Upper lobe of left lung (tissue), 6 donors: ENCODE measurements at regions not wholly inside any gene's neighbourhood (a gene's known extent, or its start where the extent isn't known, plus 50 kb on each side); places are given as distances from the start of the nearest gene placed in this dataset.

Experiments
- ATAC-seq, 2 donors: fragments of 200-7000 bp; cut with Tn5 transposase; one replicate each; pipeline ENCODE4 v1.9.1; 2022; ENCODE audit warnings: mild to moderate bottlenecking in 2 of 2, moderate library complexity in 2 of 2; ENCODE audit not compliant: low FRiP score in 2 of 2
- DNase-seq, 2 donors: peaks; one replicate each; pipeline ENCODE4 v3.0.0-alpha.2; 2019 to 2020
- H3K27ac ChIP-seq, 4 donors: fragments of 200-600 bp; sonication (generic); one replicate each; pipeline ENCODE4 v1.5.1; 2016 to 2019
- H3K27me3 ChIP-seq, 4 donors: fragments of 200-600 bp; sonication (generic); one replicate each; pipeline ENCODE4 v1.5.1; 2017 to 2019
- H3K36me3 ChIP-seq, 4 donors: fragments of 200-600 bp; sonication (generic); one replicate each; pipeline ENCODE4 v1.5.1; 2016 to 2019
- H3K4me1 ChIP-seq, 4 donors: fragments of 200-600 bp; sonication (generic); one replicate each; pipeline ENCODE4 v1.5.1; 2018 to 2019
- H3K4me3 ChIP-seq, 4 donors: fragments of 200-600 bp; sonication (generic); one replicate each; pipeline ENCODE4 v1.5.1; 2017 to 2019; ENCODE audit warnings: mild to moderate bottlenecking in 2 of 4, moderate library complexity in 1 of 4
- H3K9me3 ChIP-seq, 4 donors: fragments of 200-600 bp; sonication (generic); one replicate each; pipeline ENCODE4 v1.5.1; 2018 to 2019
- CTCF ChIP-seq, 6 experiments: fragments of 450-650 bp in 4 of 6; fragments of 200-600 bp in 2 of 6; sonication (generic) in 2 of 6; IDR thresholded peaks; one replicate each; pipeline ENCODE4 v1.5.1; 2016 to 2019; ENCODE audit warnings: antibody characterized with exemption in 6 of 6
- EP300 ChIP-seq, 4 donors: sonication (generic); formaldehyde crosslinking; IDR thresholded peaks; one replicate each; pipeline ENCODE4 v1.5.1; 2017; ENCODE audit warnings: antibody characterized with exemption in 4 of 4, control low read depth in 2 of 4
- POLR2A ChIP-seq, 4 donors: fragments of 450-650 bp; IDR thresholded peaks; one replicate each; pipeline ENCODE4 v1.5.1; 2016 to 2017; ENCODE audit warnings: antibody characterized with exemption in 4 of 4, mild to moderate bottlenecking in 2 of 4
- POLR2AphosphoS5 ChIP-seq, 2 donors: sonication (generic); formaldehyde crosslinking; IDR thresholded peaks; one replicate each; pipeline ENCODE4 v1.5.1; 2017; ENCODE audit warnings: antibody characterized with exemption in 2 of 2
- WGBS, 2 donors: methylation state at CpG; one replicate each; pipeline ENCODE4 v1.1.5; 2017 to 2018; 5-methylcytosine and 5-hydroxymethylcytosine counted together
- donor health status: DM: no; HTN: no; CAD: no; lungs with moderate emphysema.
- donor health status: DM: no; HTN: yes; CAD: no; lungs with severe emphysema.

- no peak for ATAC-seq
- no peak for DNase-seq
- TF ChIP-seq POLR2AphosphoS5 (IDR thresholded peaks at IDR 0.05) = no peak
- no peak for TF ChIP-seq POLR2A (IDR thresholded peaks at IDR 0.05)
- no peak for TF ChIP-seq CTCF (IDR thresholded peaks at IDR 0.05)
- no peak for TF ChIP-seq EP300 (IDR thresholded peaks at IDR 0.05)
- Histone ChIP-seq H3K4me3 (no peak overlapping the region), H3K27ac (no peak overlapping the region), H3K36me3 (no peaks in the 10 kb centered on the region), H3K4me1 (no peaks in the 10 kb centered on the region), H3K27me3 (no peaks in the 10 kb centered on the region), H3K9me3 (no peaks in the 10 kb centered on the region)
- WGBS, 2 donors = 80 to 88% methylated on average over 10 of the region's 10 CpGs
Measured at GRCh38 chr12:25840678-25841465, 117.6 kb upstream of the RASSF8 start.

DNA sequence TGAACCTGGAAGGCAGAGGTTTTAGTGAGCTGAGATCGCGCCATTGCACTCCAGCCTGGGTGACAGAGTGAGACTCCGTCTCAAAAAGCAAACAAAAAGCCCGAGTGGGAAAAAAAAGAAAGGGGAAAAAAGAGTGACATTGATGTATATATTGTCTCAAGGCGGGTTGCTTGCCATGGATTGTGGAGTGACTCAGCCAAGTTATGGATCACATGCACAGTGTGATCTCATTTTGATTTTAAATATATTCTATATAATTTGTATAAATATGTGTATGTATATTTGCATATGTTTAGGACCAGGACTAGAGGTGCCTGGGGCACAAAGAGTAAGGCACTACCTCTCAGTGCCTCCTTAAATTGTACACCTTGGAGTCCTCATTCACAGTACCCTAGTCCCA lies 116.2 kb upstream of the RASSF8 start:
- Histone ChIP-seq H3K36me3 (no peaks in the 10 kb centered on the region), H3K27me3 (no peaks in the 10 kb centered on the region), H3K27ac (no peak overlapping the region), H3K4me3 (no peak overlapping the region), H3K9me3 (no peaks in the 10 kb centered on the region), H3K4me1 (no peaks in the 10 kb centered on the region)
- TF ChIP-seq POLR2AphosphoS5 (IDR thresholded peaks at IDR 0.05) (no peak), POLR2A (IDR thresholded peaks at IDR 0.05) (no peak), CTCF (IDR thresholded peaks at IDR 0.05) (no peak)
- DNase-seq (no peak), ATAC-seq (no peak)
- 79 to 83% methylated on average over 5 of the region's 5 CpGs for WGBS, 2 donors

DNA sequence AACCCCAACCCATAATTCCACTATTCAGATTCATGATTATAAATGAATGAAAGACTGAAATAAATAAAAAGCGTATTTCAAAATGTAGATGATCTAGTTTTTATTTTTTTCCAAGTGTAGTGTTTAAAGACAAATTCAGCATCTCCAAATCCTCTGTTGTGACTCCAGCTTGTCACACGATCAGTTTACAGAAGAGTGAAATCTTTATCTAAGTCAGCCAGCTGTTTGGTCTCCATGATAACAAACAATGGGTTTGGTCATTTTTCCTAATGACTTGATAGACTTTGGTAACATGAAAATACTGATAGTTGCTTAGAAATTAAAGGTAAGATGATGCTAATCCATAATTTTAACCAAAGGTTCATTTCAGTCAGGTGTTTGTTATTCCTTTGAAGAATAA lies 114.5 kb upstream of the RASSF8 start:
- Histone ChIP-seq H3K4me1 (no peaks in the 10 kb centered on the region), H3K27ac (no peak overlapping the region), H3K9me3 (no peaks in the 10 kb centered on the region), H3K27me3 (no peaks in the 10 kb centered on the region), H3K36me3 (no peaks in the 10 kb centered on the region), H3K4me3 (no peak overlapping the region)
- DNase-seq = no peak
- ATAC-seq = no peak
- WGBS, 2 donors = 47 to 57% methylated on average over 2 of the region's 2 CpGs
- TF ChIP-seq CTCF (IDR thresholded peaks at IDR 0.05) (no peak), POLR2AphosphoS5 (IDR thresholded peaks at IDR 0.05) (no peak), POLR2A (IDR thresholded peaks at IDR 0.05) (no peak), EP300 (IDR thresholded peaks at IDR 0.05) (no peak)

DNA sequence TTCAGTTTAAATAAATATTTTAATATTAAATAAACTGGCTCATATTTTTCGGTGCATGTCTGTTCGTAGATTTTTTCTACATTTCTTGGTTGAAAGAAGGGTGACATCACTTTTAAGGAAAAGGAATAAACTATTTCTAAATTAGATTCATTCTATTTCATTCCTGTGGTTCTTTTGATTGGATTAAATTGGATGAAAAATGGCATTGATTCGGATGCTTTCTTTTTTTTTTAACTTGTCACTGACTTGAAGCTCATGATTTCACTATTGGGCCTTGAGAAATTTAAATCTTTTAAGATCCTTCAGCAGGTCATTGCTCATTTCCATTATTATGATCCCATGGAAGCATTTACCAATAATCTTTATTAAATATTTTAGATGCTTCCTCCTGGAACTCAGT lies 113.1 kb upstream of the RASSF8 start:
- WGBS, 2 donors = 75 to 81% methylated on average over 3 of the region's 3 CpGs
- no peak for ATAC-seq

More for the DNA sequence above, 113.1 kb upstream of the RASSF8 start:
- Histone ChIP-seq H3K27ac (no peak overlapping the region), H3K4me1 (no peaks in the 10 kb centered on the region), H3K9me3 (no peaks in the 10 kb centered on the region), H3K36me3 (no peaks in the 10 kb centered on the region), H3K4me3 (no peak overlapping the region), H3K27me3 (no peaks in the 10 kb centered on the region)
- TF ChIP-seq CTCF (IDR thresholded peaks at IDR 0.05) (no peak), POLR2A (IDR thresholded peaks at IDR 0.05) (no peak), EP300 (IDR thresholded peaks at IDR 0.05) (no peak)
- DNase-seq = no peak
